PFSK-1 (cell line): ENCODE measurements at regions not wholly inside any gene's neighbourhood (a gene's known extent, or its start where the extent isn't known, plus 50 kb on each side); places are given as distances from the start of the nearest gene placed in this dataset.

Experiments used
- POLR2AphosphoS5 ChIP-seq: IDR thresholded peaks from 2 replicates; pipeline ENCODE4 v1.6.1; 2012; ENCODE audit warnings: low read depth, mild to moderate bottlenecking, control low read depth, low read length, moderate library complexity
- SIN3A ChIP-seq: IDR thresholded peaks from 2 replicates; pipeline ENCODE4 v1.6.1; 2012; ENCODE audit warnings: mild to moderate bottlenecking, low read length, moderate library complexity, borderline replicate concordance; ENCODE audit not compliant: insufficient read depth
- TF ChIP-seq, protein P1 (sequence below), 2 experiments: IDR thresholded peaks; 2 replicates each; pipeline versions ENCODE4 v1.6.1 to v1.8.0; 2011 to 2012; ENCODE audit warnings: low read depth in 2 of 2, low read length in 2 of 2, control low read depth in 1 of 2, inconsistent platforms in 1 of 2, mild to moderate bottlenecking in 1 of 2, moderate library complexity in 1 of 2; ENCODE audit not compliant: insufficient read depth in 1 of 2

GRCh38 chr11:38160433-38160832 is 1562.4 kb upstream of the RAG2 start:
- TF ChIP-seq SIN3A (no peak), POLR2AphosphoS5 (no peak)
- TF ChIP-seq, protein P1, sequence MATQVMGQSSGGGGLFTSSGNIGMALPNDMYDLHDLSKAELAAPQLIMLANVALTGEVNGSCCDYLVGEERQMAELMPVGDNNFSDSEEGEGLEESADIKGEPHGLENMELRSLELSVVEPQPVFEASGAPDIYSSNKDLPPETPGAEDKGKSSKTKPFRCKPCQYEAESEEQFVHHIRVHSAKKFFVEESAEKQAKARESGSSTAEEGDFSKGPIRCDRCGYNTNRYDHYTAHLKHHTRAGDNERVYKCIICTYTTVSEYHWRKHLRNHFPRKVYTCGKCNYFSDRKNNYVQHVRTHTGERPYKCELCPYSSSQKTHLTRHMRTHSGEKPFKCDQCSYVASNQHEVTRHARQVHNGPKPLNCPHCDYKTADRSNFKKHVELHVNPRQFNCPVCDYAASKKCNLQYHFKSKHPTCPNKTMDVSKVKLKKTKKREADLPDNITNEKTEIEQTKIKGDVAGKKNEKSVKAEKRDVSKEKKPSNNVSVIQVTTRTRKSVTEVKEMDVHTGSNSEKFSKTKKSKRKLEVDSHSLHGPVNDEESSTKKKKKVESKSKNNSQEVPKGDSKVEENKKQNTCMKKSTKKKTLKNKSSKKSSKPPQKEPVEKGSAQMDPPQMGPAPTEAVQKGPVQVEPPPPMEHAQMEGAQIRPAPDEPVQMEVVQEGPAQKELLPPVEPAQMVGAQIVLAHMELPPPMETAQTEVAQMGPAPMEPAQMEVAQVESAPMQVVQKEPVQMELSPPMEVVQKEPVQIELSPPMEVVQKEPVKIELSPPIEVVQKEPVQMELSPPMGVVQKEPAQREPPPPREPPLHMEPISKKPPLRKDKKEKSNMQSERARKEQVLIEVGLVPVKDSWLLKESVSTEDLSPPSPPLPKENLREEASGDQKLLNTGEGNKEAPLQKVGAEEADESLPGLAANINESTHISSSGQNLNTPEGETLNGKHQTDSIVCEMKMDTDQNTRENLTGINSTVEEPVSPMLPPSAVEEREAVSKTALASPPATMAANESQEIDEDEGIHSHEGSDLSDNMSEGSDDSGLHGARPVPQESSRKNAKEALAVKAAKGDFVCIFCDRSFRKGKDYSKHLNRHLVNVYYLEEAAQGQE (IDR thresholded peaks at IDR 0.05; ENCODE audit: insufficient read depth in 1 of 2, low read depth in 2 of 2, low read length in 2 of 2): no peak
